AG10803 (cell line): ENCODE measurements at regions not wholly inside any gene's neighbourhood (a gene's known extent, or its start where the extent isn't known, plus 50 kb on each side); places are given as distances from the start of the nearest gene placed in this dataset.

Source experiments
- DNase-seq: peaks from one replicate; pipeline ENCODE4 v3.0.0; 2010; ENCODE audit warnings: low read depth
- H3K4me3 ChIP-seq: 2 replicates; pipeline ENCODE4 v1.5.1; 2011; ENCODE audit warnings: mild to moderate bottlenecking, low read length, control low read depth
- CTCF ChIP-seq: conservative IDR thresholded peaks from 2 replicates; pipeline ENCODE4 v1.5.1; 2011; ENCODE audit warnings: mild to moderate bottlenecking, low read length, control low read depth, inconsistent platforms

GRCh38 chr2:217641960-217642359 is 360.8 kb downstream of the TNS1 start:
- no peak for TF ChIP-seq CTCF
- DNase-seq = no peak
- no peak overlapping the region for H3K4me3 ChIP-seq

DNA sequence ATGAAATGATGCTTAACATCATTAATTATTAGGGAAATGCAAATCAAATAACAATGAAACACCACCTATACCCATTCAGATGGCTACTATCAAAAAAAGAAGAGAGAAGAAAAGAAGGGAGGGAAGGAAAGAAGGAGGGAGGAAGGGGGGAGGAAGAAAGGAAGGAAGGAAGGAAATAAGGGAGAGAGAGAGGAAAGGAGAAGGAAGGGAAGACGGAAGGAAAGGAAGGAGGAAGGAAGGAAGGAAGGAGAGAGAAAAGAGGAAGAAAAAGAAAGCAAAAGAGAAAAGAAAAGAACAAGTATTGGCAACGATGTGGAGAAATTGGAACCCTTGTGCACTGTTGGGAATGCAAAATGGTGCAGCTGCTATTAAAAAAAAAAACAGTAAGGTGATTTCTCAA is 363.3 kb downstream of the TNS1 start:
- DNase-seq = no peak
- no peak for TF ChIP-seq CTCF
- H3K4me3 ChIP-seq = no peak overlapping the region

DNA sequence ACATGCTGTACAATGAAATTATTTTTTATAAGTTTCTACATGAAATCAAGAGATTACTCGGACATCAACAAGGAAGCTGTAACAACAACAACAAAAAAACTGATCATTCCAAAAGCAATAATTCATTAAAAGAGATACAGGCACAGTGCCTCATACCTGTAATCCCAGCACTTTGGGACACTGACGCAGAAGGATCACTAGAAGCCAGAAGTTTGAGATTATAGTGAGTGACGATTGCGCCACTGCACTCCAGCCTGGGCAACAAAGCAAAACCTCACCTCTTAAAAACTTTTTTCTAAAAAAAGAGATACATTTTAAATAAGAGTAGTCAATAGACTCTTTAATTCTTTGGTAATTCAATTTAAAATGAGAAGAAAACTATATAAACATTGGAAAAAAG is 364.3 kb downstream of the TNS1 start:
- no peak overlapping the region for H3K4me3 ChIP-seq
- TF ChIP-seq CTCF = no peak
- DNase-seq = no peak

DNA sequence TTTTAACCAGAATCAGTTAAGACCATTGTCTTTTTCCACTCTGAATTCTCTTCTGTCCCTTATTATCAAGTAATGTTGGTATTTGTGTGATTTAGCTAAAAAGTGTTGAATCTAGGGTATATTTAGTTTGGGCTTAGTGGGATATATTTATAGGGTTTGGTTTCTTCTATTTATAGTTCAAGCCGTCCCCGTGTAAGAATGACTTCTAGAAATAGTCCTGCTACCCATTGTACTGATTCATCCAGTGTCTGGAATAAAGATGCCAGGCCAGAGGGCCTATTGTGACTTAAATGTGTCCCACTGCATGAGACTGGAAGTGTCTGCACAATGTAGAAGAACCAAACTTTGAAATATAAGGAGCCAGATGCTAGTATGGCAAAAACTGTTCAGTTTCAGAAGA is 364.8 kb downstream of the TNS1 start:
- TF ChIP-seq CTCF = no peak
- DNase-seq = no peak
- no peak overlapping the region for H3K4me3 ChIP-seq

- no peak overlapping the region for H3K4me3 ChIP-seq
- DNase-seq = peak; percentile 22
- TF ChIP-seq CTCF = no peak
Measured at GRCh38 chr2:217636991-217637561, 365.7 kb downstream of the TNS1 start.

DNA sequence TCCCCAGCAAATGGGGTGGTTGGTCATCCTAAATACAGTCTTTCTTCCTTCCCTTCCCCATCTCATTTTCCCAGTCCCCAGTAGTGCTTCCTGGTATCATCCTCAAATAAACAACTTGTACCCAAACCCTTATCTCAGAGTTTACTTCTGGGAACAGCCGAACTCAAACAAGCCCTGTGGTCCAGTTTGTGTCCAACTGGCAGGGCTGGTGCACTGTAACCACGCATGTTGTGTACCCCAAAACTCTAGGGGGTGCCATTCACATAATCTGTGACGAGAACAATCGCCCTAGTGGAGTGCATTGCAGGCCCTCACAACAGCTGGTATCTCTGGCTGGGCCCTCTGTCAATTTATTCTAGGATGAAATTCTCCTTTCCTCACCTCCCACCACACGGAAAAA is 366.2 kb downstream of the TNS1 start:
- no peak for DNase-seq
- no peak for TF ChIP-seq CTCF
- H3K4me3 ChIP-seq = no peak overlapping the region

DNA sequence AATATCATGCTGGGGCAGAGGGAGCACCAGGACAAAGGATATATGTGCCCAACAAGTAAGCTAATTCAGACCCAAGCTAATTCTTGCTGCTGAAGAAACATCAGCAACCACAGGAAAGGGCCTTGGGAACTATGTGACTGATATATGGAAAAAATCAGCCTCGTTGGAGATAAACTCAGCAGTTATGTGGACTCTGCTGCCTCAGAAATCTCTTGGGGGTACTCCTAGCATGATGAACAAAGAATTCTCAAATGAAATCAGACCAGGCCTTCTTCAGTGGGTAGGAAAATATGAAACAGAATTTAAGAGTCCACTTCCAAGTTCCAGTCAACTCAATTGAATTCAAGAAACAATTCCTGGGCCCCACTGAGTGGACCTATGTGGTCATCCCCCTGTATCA is 367.9 kb downstream of the TNS1 start:
- H3K4me3 ChIP-seq = no peak overlapping the region
- no peak for DNase-seq
- no peak for TF ChIP-seq CTCF
